ACHN (cell line): ENCODE measurements at regions not wholly inside any gene's neighbourhood (a gene's known extent, or its start where the extent isn't known, plus 50 kb on each side); places are given as distances from the start of the nearest gene placed in this dataset.

Experiments
- DNase-seq: peaks from one replicate; pipeline ENCODE4 v3.0.0-alpha.2; 2015
- in situ Hi-C: cut with HindIII; loops from 2 replicates; pipeline ENCODE4 v1.10.0; 2017; ENCODE audit warnings: low sequenced_read_pairs, low pct_ligation_motif_present, low pct_unique_long_range_greater_than_20kb

GRCh38 chr18:39365836-39366485 lies 1800.4 kb upstream of the CELF4 start:
- in situ Hi-C loops, result no loop called here
- no peak for DNase-seq

GRCh38 chr18:39360072-39360471 lies 1794.5 kb upstream of the CELF4 start:
- no peak for DNase-seq
- in situ Hi-C loops, result no loop called here

- in situ Hi-C loops, result no loop called here
- no peak for DNase-seq
These were observed 1794.0 kb upstream of the CELF4 start for GRCh38 chr18:39359636-39360035.

- DNase-seq, result no peak
- in situ Hi-C loops, result no loop called here
These were observed 1785.3 kb upstream of the CELF4 start for GRCh38 chr18:39350945-39351344.

GRCh38 chr18:39349801-39350200 lies 1784.2 kb upstream of the CELF4 start:
- in situ Hi-C loops, result no loop called here
- DNase-seq, result no peak

- in situ Hi-C loops, result no loop called here
- DNase-seq, result no peak
These were observed 1783.2 kb upstream of the CELF4 start for GRCh38 chr18:39348757-39349156.

GRCh38 chr18:39347701-39348100 lies 1782.1 kb upstream of the CELF4 start:
- no peak for DNase-seq
- in situ Hi-C loops, result no loop called here

- in situ Hi-C loops, result no loop called here
- DNase-seq, result no peak
These were observed 1781.3 kb upstream of the CELF4 start for GRCh38 chr18:39346916-39347315.

- no peak for DNase-seq
- in situ Hi-C loops, result no loop called here
These were observed 1779.7 kb upstream of the CELF4 start for GRCh38 chr18:39345321-39345720.

GRCh38 chr18:39344487-39344886 lies 1778.9 kb upstream of the CELF4 start:
- DNase-seq, result no peak
- in situ Hi-C loops, result no loop called here

GRCh38 chr18:39341129-39341528 lies 1775.5 kb upstream of the CELF4 start:
- no peak for DNase-seq
- in situ Hi-C loops, result no loop called here

GRCh38 chr18:39340418-39340817 lies 1774.8 kb upstream of the CELF4 start:
- in situ Hi-C loops, result no loop called here
- no peak for DNase-seq

GRCh38 chr18:39329496-39330275 lies 1764.1 kb upstream of the CELF4 start:
- no peak for DNase-seq
- in situ Hi-C loops, result no loop called here

GRCh38 chr18:39326772-39327171 lies 1761.2 kb upstream of the CELF4 start:
- in situ Hi-C loops, result no loop called here
- DNase-seq, result no peak

- in situ Hi-C loops, result no loop called here
- DNase-seq, result no peak
These were observed 1760.4 kb upstream of the CELF4 start for GRCh38 chr18:39325973-39326372.

GRCh38 chr18:39319141-39319540 lies 1753.5 kb upstream of the CELF4 start:
- no peak for DNase-seq
- in situ Hi-C loops, result no loop called here

- no peak for DNase-seq
- in situ Hi-C loops, result no loop called here
These were observed 1752.9 kb upstream of the CELF4 start for GRCh38 chr18:39318462-39318861.

- no peak for DNase-seq
- in situ Hi-C loops, result no loop called here
These were observed 1752.4 kb upstream of the CELF4 start for GRCh38 chr18:39318008-39318407.

GRCh38 chr18:39314595-39314994 lies 1749.0 kb upstream of the CELF4 start:
- DNase-seq, result no peak
- in situ Hi-C loops, result no loop called here

- DNase-seq, result no peak
- in situ Hi-C loops, result no loop called here
These were observed 1748.4 kb upstream of the CELF4 start for GRCh38 chr18:39313992-39314391.
